GM18867 (cell line): ENCODE measurements at regions not wholly inside any gene's neighbourhood (a gene's known extent, or its start where the extent isn't known, plus 50 kb on each side); places are given as distances from the start of the nearest gene placed in this dataset.

Source experiments
- ATAC-seq: cut with Tn5 transposase; IDR thresholded peaks from one replicate; pipeline ENCODE4 v1.9.1; 2021; ENCODE audit warnings: mild to moderate bottlenecking, moderate library complexity; ENCODE audit not compliant: unreplicated experiment

DNA sequence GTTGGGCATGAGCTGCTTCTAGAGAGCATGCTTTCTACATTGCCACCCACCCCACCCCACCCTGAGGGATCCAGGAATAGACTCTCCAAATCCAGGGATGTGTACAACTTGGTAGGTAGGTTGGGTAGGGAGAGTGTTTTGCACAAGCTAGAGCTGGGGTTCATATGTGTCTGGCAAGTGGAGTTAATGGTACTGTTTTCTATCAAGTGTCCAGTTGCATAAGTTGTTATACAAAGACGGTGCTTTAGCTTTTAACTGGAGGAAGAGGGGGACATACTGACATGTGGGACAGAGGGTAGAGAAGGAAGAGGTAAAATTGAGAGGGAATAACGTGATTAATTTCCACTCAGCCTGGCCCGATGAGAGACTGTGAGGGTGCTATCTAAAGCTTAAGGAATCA, 51.0 kb upstream of the TNC start:
- no peak for ATAC-seq

DNA sequence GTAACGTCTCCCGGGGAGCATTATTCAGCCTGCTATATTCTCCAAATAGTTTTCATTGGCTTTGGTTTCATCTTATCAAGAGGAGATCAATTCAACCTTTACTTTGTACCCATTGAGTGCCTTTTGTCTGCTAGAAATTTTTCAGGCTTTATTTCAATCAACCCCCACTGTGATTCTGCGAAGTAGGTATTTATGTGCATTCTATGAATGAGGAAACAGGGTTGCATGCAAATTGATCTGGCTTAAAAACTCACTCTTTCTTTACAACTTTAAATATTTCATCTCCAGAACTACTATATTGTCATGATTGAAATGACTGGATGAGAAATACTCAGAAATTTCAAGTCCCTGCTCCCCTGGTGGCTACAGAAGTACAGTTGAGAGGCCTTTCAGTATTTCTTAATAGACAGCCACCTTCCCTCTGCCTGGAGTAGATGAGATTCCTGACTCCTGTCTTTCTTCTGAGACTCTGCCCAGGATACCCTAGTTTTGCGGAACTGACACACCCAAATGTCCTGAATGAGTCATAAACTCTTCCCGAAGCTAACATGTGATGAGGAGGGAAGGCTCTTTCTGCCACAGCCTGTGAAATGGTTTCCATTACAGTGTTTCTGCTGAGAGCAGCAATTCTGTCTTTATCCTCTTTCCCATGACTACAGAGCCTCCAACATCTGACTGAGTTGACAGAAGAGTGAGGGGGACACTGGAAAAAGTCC, 52.6 kb upstream of the TNC start:
- no peak for ATAC-seq

DNA sequence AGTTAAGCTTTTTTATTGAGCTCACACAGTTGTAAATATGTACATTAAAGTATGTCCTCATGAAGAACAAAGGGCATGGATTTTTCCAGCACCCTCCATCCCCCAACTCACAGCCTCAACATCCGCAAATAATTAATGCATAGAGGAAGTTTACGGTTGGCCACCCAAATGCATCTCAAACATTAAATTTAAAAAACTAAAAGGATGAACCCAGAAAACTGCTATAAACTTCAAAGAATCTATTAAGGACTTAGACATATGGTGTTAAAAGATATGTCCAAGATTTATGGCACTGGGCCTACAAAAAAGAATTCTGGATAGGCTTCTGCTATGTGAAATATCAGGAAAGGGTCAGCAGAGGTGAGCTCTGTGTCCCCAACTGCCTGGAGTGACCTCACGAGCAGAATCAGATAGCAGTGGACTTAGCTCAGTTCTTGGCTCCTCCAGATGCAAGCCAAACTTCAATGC, 54.0 kb upstream of the TNC start:
- no peak for ATAC-seq

DNA sequence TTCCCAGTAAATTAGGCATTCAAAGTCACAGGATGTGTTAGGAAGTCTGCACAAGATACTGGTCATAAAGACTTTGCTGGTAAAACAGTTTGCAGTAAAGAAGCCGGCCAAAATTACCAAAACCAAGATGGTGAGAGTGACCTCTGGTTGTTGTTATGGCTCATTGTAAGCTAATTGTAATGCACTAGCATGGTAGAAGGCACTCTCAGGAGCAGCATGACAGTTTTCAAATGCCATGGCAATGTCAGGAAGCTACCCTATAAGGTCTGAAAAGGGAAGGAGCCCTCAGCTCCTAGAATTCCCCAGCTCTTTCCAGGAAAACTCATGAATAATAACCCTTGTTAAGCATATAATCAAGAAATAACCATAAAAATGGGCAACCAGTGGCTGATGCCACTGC, 64.3 kb upstream of the TNC start:
- ATAC-seq: no peak

DNA sequence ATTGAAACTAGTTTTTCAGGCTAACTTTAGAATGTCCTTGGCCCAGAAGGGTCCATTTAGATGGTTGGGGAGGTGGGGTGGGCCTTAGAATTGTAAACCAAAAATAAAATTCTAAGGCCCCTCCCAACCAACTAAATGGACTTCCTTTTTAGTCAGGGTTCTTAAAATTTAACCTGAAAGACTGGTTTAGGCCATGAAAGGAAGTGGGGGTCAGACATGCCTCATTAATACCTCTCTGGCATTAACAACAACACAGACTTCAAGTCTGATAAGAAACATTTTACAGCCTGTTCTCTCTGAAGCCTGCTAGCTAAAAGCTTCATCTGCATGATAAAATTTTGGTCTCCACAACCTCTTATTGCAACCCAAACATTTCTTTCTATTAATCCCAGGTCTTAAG, 65.5 kb upstream of the TNC start:
- ATAC-seq: no peak

DNA sequence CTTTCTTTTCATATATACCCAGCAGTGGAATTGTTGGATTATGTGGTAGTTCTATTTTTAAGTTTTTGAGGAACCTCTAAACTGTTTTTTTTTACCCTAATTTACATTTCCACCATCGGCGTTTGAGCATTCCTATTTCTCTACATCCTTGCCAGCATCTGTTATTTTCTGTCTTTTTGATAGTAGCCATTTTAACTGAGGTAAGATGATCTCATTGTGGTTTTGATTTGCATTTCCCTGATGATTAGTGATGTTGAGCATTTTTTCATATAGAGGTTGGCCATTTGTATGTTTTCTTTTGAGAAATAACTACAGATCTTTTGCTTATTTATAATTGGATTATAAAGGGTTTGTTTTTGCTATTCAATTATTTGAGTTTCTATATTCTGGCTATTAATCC, 71.7 kb upstream of the TNC start:
- ATAC-seq: no peak

DNA sequence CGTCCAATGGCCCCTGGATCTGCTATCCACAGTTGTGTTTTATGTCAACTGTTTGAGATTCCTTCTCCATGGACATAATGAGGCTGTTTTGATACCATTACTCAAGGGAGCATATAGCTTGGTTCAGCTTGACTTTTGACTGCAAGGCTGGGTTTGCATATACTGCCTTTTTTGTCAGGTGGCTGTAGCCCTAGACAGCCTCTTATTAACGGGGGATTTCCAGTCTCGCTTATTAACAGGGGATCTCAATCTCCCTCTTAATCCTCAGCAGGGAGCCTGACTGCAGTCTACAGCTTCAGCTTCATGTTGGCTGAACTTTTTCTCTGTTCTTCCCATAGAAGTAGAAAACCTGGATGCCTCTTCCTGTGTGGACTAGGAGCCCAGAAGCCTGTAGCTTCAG, 73.7 kb upstream of the TNC start:
- ATAC-seq: no peak

DNA sequence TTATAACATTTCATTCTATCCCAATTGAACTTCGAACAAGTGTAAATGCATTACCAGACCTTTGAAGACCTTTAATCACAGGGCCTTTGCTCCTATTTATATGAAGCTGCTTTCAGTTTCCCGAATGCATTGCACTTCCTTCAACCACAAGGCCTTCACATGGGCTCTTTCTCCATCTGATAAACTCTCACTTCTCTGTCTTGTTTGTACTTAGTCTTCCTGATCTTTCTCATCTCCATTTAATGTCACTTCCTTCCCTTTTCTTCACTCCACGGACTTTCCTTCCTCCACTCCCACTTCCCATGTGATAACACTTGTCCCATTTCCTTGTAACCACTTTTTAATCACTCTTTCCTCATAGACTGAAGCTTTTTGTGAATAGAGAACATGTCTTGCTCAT, 74.3 kb upstream of the TNC start:
- no peak for ATAC-seq

DNA sequence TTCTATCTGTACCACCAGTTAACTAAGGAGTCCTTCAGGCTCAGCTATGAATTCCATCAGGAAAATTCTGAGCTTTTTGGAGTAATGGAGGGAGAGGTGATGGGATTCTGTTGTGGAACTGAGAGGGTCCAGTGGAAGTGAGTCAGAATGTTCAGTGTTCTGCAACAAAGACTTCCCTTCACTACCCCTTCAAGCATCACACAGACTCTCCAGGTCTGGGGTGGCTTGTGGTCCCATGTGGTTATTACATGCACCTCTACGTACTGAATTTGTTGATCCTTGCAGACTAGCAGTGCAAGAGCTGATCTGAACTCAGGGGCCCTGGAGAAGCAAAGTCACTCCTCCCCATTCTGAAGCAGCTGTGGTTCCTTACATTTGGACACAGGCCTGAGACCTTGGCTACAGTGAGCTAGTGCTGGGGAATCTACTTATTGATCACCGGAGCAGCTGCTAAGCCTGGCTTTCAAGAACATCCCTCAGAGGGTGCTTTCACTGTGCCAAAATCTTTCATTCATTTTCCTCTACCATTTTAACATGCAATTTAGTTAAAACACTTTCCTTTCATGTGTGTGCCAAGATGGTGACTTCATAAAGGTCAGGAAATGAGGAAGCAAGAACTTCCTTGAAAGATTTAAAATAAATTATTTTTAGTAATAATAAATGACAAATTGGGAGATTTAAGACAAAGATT, 75.0 kb upstream of the TNC start:
- ATAC-seq: no peak

DNA sequence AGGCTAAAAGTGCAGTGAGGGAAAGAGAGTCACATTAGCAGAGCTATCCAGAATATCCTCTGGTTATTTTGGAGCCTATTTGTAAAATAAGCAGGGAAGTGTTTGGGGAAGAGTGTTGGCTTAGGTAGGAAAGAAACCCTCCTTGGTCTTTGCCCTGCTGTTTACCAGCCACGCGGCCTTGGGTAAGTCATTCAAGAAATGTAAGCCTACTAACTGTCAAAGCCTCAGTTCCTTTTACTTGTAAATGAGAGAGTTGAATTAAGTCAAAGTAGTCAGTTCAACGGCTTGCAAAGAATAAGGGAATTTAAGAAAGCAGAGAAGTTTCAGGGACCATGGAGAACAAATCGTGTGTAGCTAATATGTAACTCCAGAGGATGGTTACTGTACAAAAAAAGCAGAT, 75.8 kb upstream of the TNC start:
- ATAC-seq: no peak

DNA sequence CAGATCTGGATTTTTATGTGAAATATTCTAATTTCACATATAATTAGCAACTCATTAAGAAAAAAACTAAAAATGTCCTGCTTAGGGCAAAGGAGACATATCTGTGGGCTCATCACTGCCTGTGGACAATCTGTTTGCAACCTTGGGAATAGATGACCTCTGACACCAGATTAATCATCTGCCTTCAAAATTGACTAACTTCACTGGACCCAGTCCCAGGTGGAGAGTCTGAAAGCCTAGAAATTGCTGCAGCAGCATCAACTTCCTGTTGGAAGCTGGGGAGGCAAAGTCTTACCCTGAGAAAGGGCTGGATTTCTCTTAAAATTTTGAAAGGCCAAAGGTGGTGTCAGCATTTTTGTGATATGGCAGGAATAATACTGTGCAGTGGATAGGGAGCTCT, 76.3 kb upstream of the TNC start:
- ATAC-seq: no peak

DNA sequence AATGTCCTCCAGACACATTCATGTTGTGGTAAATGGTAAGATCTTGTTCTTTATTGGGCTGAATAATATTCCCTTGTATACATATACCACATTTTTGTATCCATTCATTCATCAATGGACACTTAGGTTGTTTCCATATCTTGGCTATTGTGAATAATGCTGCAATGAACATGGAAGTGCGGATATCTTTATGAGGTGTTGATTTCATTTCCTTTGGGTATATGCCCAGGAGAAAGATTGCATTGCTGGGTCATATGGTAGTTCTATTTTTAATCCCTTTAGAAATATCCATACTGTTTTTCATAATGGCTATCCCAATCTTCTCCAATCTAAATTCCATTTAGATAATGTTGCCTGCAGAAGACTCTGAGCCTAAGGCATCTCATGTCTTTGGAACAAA, 78.0 kb upstream of the TNC start:
- ATAC-seq: no peak

DNA sequence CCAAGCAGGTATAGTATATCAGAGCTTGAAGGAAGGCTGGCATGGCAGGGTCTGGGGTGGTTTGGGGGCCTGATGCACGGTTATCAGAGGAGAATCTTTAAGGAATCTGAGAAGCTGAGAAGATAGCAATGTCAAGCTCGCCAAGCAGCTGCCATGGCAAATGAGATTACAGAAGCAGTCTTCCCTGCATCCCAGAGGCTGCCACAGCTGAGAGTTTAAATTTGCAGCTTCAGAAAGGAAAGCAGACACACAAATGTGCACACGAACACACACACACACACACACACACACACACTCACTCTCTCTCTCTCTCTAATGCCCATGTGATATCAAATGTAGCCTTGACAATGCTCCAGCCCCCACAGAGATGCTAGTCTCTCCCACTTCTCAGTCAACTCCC, 79.0 kb upstream of the TNC start:
- ATAC-seq: no peak

DNA sequence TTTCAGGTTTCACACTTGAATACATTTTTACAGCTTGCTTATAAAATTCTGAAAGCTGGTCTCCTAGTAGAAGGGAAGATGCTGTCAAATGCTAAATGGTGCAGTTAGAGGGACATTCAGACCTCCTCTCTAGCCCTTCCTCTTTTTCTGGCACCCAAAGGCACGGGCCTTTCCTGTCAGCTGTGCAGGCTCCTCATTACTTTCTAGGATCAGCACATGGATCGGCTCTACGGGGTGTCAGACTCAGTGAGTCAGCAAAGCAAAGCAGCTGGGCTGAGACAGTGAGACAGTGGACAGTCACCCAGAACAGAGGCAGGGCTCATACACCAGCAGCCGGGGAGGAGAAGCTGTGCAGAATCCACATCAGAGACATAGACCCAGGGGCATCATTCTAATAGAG, 80.0 kb upstream of the TNC start:
- no peak for ATAC-seq

DNA sequence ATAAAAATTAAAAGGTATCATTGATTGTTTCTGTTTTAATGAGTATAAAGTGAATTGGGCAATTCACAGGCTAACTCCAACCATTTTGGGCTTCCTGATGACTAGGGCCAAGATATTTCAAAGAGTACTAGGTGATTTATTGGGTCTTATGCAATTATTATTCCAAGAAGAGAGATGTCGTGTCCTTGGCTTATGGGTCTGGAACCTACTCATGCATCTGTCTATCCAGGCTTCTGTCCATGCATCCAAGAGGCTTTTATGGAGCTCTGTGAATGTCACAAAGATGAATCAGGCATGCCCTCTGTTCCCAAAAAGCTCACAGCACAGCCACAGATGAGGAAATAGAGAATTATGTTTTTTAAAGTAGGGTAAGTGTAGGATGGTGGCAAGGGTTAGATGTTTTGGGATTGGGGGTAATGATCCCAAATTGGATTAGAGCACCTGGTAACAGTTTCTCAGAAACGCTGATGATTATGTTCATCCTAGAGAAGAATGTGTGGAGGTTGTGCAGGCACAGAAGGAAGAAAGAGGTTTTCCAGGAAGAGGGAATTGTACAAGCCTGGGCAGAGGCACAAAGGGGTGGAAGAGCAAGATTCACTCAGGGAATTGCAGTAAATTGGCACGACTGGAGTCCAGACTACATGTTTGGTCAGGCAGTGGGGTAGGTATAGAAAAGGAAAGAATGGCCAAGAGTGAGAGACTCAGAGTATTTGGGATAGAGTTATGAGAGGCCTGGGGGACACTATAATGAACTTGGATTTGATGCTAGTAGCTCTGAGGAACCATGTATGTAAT, 83.0 kb upstream of the TNC start:
- ATAC-seq: no peak

DNA sequence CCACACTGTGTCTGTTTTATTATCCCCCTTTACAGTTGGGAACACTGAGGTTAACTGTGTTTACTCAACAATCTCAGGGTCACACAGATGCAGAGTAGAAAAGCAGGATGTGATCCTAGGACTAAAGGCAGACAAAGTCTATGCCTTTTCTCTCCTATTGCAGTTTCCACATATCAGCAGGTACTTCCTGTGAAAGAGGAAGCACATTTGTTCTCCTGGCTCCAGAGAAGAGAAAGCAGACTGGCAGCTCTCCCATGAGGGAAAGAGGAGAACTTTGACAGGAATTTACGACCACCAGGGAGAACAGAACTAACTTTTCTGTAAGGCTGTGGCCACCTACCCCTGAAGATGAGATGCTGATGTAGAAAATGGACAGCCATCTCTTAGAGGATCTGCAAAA, 84.2 kb upstream of the TNC start:
- ATAC-seq: no peak

DNA sequence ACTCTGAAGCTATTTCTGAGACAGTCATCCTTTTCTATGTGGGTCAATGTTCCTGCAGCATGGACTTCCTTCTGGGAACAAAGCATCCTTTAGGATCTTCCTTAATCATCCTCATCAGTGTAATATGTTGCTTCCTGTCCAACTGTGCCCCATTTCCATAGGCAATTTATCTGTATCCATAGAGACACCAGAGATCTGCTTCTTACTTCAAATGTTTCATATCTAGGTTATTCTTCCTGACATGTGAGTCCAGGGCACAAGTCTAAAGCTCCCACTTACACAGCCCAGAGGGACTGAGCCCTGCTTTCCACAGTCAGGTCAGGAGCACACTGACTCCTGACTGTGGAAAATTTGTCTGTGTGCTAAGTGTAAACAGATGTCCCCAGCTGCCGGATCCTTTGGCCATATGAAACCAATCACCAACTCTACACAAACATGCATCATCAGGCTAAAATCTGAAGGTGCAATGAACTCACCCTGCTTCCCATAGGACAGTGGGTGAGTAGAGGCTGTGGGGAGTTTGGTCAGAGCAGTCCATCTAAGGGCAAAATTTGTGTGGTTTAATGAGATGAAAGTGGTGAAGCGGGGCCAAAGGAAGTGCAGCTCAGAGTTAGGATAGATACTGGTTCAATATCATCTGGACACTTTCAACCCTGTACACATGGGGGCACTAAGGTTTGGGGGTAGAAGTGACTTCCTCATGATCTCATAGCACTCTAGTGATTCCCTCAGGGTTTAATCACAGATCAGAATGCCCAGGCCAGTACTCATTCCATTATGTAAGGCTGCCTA, 85.2 kb upstream of the TNC start:
- ATAC-seq: no peak

DNA sequence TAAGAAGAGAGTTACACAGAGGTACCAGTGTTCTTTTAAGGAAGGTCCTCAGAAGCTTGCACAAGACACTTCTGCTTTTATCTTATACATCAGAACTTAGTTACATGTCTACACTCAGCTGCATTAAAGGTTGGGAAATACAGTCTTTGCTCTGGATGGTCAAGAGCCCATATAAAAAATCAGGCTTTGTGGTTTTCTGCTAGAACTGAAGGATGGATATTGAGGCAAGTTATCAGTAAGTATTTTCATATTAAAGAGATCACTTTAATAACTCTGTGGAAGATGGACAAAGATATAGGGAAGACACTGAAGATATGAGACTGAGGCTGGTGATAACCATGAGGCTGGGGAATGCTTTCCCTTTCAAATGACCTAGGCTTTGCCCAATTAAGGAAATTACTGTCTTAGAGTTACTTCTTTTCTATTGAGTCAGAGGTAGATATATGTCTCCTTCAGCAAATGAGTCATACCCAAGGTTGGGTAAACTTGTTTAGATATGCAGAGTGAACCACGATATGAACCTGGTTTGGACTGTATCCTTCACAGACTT, 87.0 kb upstream of the TNC start:
- ATAC-seq: peak; percentile 60

DNA sequence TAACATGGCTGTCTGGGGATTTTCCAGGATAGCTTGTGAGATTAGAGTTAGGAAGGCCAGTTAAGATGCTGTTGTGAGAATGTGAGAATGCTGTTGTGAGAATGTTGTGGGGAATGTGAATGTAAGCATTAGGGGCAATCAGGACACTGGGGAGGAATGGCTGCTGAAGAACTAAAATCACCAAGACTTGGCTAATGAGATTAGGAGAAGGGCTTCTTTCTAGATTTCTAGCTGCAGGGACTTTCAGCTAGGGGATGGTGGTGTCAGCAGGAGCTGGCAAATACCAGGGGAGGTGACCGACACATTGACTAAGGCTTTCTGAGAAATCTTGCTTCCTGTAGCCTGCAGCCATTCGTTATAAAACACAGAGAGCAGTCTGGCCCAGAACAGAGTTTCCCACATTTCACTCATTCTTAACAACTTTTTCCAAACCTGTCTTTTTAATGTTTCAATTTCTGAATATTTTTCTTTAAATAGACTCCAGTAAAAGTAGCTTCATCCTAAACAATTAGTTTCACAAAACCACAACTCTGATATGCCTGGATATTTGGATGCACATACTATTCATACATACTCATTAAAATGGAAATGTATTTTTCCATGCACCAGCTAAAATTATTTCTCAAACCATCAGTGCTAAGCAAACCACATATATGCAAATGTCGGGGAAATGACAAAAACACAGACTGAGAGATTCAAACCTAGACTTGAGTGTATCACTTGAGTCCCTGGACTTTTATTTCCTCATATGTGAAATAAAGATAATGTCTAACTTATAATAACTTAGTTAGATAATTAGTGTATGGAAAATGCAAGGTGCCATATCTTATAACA, 89.3 kb upstream of the TNC start:
- peak; percentile 39 for ATAC-seq

DNA sequence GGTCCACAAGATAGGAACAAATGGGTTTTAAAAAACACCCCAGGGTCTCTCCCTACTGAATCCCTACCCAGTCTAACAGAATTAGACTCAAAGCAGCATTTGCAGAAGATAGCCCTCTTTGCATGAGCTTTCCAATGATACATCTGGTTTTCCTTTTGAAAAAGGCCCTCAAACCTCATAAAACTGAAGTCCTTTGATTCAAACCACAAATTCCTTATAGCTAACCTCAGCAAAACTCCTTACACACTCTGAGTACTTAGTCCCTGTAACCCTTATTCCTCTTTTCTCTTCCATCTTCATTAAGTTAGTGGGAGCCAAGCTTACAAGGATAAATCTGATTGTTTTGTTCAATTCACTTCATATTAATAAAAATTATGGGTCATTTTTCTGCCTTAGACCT, 90.5 kb upstream of the TNC start:
- ATAC-seq: no peak
